GM18858 (cell line): ENCODE measurements at regions not wholly inside any gene's neighbourhood (a gene's known extent, or its start where the extent isn't known, plus 50 kb on each side); places are given as distances from the start of the nearest gene placed in this dataset.
"Not testable (repeated sequence)": the region's sequence is repeated elsewhere in the genome, so short reads cannot be mapped to it uniquely, and the experiment has no call there.

Source experiments
- ATAC-seq: cut with Tn5 transposase; IDR thresholded peaks from one replicate; pipeline ENCODE4 v1.9.1; 2021; ENCODE audit not compliant: unreplicated experiment

- ATAC-seq, result no peak
These were observed 173.1 kb downstream of the LACC1 start for GRCh38 chr13:44052780-44053184.

- ATAC-seq, result no peak
These were observed 173.5 kb downstream of the LACC1 start for GRCh38 chr13:44053208-44053607.

GRCh38 chr13:44054525-44054924 lies 174.8 kb downstream of the LACC1 start:
- no peak for ATAC-seq

- not testable (repeated sequence) for ATAC-seq
These were observed 176.0 kb downstream of the LACC1 start for GRCh38 chr13:44055681-44056080.

GRCh38 chr13:44058067-44058466 lies 178.4 kb downstream of the LACC1 start:
- ATAC-seq, result no peak

GRCh38 chr13:44058624-44059215 lies 179.0 kb downstream of the LACC1 start:
- ATAC-seq, result no peak

GRCh38 chr13:44061876-44062275 lies 182.2 kb downstream of the LACC1 start:
- ATAC-seq, result no peak

- no peak for ATAC-seq
These were observed 183.8 kb downstream of the LACC1 start for GRCh38 chr13:44063467-44063866.

- no peak for ATAC-seq
These were observed 184.2 kb downstream of the LACC1 start for GRCh38 chr13:44063881-44064280.

- no peak for ATAC-seq
These were observed 184.7 kb downstream of the LACC1 start for GRCh38 chr13:44064357-44064756.

- no peak for ATAC-seq
These were observed 188.5 kb downstream of the LACC1 start for GRCh38 chr13:44068169-44068568.

- ATAC-seq, result no peak
These were observed 189.0 kb downstream of the LACC1 start for GRCh38 chr13:44068737-44069136.

- no peak for ATAC-seq
These were observed 192.8 kb downstream of the LACC1 start for GRCh38 chr13:44072536-44072935.

GRCh38 chr13:44074611-44075010 lies 194.9 kb downstream of the LACC1 start:
- ATAC-seq, result no peak

GRCh38 chr13:44075113-44075512 lies 195.4 kb downstream of the LACC1 start:
- ATAC-seq, result no peak

GRCh38 chr13:44078806-44079376 lies 199.2 kb downstream of the LACC1 start:
- no peak for ATAC-seq

GRCh38 chr13:44079413-44080205 lies 199.9 kb downstream of the LACC1 start:
- ATAC-seq, result no peak

- no peak for ATAC-seq
These were observed 204.4 kb downstream of the LACC1 start for GRCh38 chr13:44084146-44084545.

GRCh38 chr13:44086389-44086788 lies 206.7 kb downstream of the LACC1 start:
- ATAC-seq, result no peak

GRCh38 chr13:44088411-44088810 lies 208.7 kb downstream of the LACC1 start:
- ATAC-seq, result no peak

GRCh38 chr13:44088991-44089413 lies 209.3 kb downstream of the LACC1 start:
- no peak for ATAC-seq

GRCh38 chr13:44089452-44089851 lies 209.7 kb downstream of the LACC1 start:
- ATAC-seq, result no peak
